Keratinocyte (primary cell): ENCODE measurements at regions not wholly inside any gene's neighbourhood (a gene's known extent, or its start where the extent isn't known, plus 50 kb on each side); places are given as distances from the start of the nearest gene placed in this dataset.

ENCODE experiments used
- DNase-seq: peaks from one replicate; pipeline ENCODE4 v3.0.0-alpha.2; 2011; ENCODE audit warnings: low read depth, missing footprints, low spot score
- FAIRE-seq: peaks from 2 replicates; lab custom pipeline; 2011; peaks lifted over from hg19 to GRCh38; lab: Jason Lieb, UNC
- H2AFZ ChIP-seq: 2 replicates; pipeline ENCODE4 v1.6.0; 2012; ENCODE audit warnings: low read length, control low read depth, inconsistent platforms; ENCODE audit not compliant: control insufficient read depth
- H3K27ac ChIP-seq: 2 replicates; pipeline ENCODE4 v1.5.1; 2011; ENCODE audit warnings: low read length; ENCODE audit not compliant: control insufficient read depth, insufficient read depth
- H3K27me3 ChIP-seq: 3 replicates; pipeline ENCODE4 v1.6.0; 2011; ENCODE audit warnings: low read length; ENCODE audit not compliant: control insufficient read depth, insufficient read depth; ENCODE audit errors: extremely low read depth
- H3K36me3 ChIP-seq, 2 experiments: 2 replicates in 1 of 2; 3 replicates in 1 of 2; pipeline ENCODE4 v1.5.1; 2011; ENCODE audit warnings: low read length in 2 of 2, mild to moderate bottlenecking in 1 of 2; ENCODE audit not compliant: control insufficient read depth in 2 of 2, insufficient read depth in 2 of 2; ENCODE audit errors: extremely low read depth in 1 of 2
- H3K4me1 ChIP-seq: 3 replicates; pipeline ENCODE4 v1.5.1; 2011; ENCODE audit warnings: low read length; ENCODE audit not compliant: control insufficient read depth, insufficient read depth; ENCODE audit errors: extremely low read depth
- H3K4me2 ChIP-seq: 3 replicates; pipeline ENCODE4 v1.6.0; 2011; ENCODE audit warnings: low read depth, low read length; ENCODE audit not compliant: control insufficient read depth, insufficient read depth; ENCODE audit errors: extremely low read depth
- H3K4me3 ChIP-seq, 3 experiments: fragments of 200-600 bp in 1 of 3; sonication (generic) in 1 of 3; 2 replicates in 2 of 3; 3 replicates in 1 of 3; pipeline ENCODE4 v1.5.1; 2011 to 2016; ENCODE audit warnings: low read length in 3 of 3, mild to moderate bottlenecking in 3 of 3, control low read depth in 2 of 3, inconsistent platforms in 1 of 3, low read depth in 1 of 3, mixed read lengths in 1 of 3, mixed run types in 1 of 3, moderate library complexity in 1 of 3; ENCODE audit not compliant: control insufficient read depth in 2 of 3, insufficient read depth in 2 of 3; ENCODE audit errors: extremely low read depth in 1 of 3
- H3K79me2 ChIP-seq: 2 replicates; pipeline ENCODE4 v1.6.0; 2012; ENCODE audit warnings: low read length; ENCODE audit not compliant: control insufficient read depth, insufficient read depth
- H3K9ac ChIP-seq: 3 replicates; pipeline ENCODE4 v1.6.0; 2011; ENCODE audit warnings: low read length; ENCODE audit not compliant: control insufficient read depth, insufficient read depth; ENCODE audit errors: extremely low read depth
- H3K9me1 ChIP-seq: 3 replicates; pipeline ENCODE4 v1.6.0; 2011; ENCODE audit warnings: low read length; ENCODE audit not compliant: control insufficient read depth, insufficient read depth; ENCODE audit errors: extremely low read depth
- H3K9me3 ChIP-seq: 2 replicates; pipeline ENCODE4 v1.5.1; 2012; ENCODE audit warnings: low read depth, low read length; ENCODE audit not compliant: control insufficient read depth
- H4K20me1 ChIP-seq: 3 replicates; pipeline ENCODE4 v1.6.0; 2011; ENCODE audit warnings: low read length; ENCODE audit not compliant: control insufficient read depth, insufficient read depth; ENCODE audit errors: extremely low read depth
- CTCF ChIP-seq, 3 experiments: IDR thresholded peaks in 1 of 3; conservative IDR thresholded peaks in 1 of 3; optimal IDR thresholded peaks in 1 of 3; 2 replicates in 2 of 3; 3 replicates in 1 of 3; pipeline versions ENCODE3 to v1.5.1; 2011; ENCODE audit warnings: low read length in 3 of 3, mild to moderate bottlenecking in 3 of 3, moderate library complexity in 2 of 3, control low read depth in 1 of 3, inconsistent platforms in 1 of 3; ENCODE audit not compliant: insufficient read depth in 2 of 3; ENCODE audit errors: extremely low read depth in 1 of 3
- EZH2 ChIP-seq: IDR thresholded peaks from one replicate; pipeline ENCODE4 v1.6.1; 2012; ENCODE audit warnings: inconsistent platforms, mild to moderate bottlenecking, low read length, moderate library complexity
- dilution Hi-C: fragments of 300-500 bp; cut with MboI; formaldehyde crosslinking; loops from one replicate; pipeline ENCODE4 v1.7.0; 2020; ENCODE audit warnings: low sequenced_read_pairs; ENCODE audit not compliant: extremely low pct_ligation_motif_present

- TF ChIP-seq CTCF (optimal IDR thresholded peaks at IDR 0.05 in 1 of 3, IDR thresholded peaks at IDR 0.05 in 1 of 3, conservative IDR thresholded peaks at IDR 0.05 in 1 of 3; ENCODE audit: extremely low read depth in 1 of 3, insufficient read depth in 2 of 3, low read length in 3 of 3) (no peak), EZH2 (no peak)
- Histone ChIP-seq H3K4me1 (no peaks in the 10 kb centered on the region), H4K20me1 (no peaks in the 10 kb centered on the region), H3K79me2 (no peaks in the 10 kb centered on the region), H3K27ac (no peak overlapping the region), H3K4me3 (no peak overlapping the region), H3K9ac (no peak overlapping the region), H3K9me3 (peaks cover 3% of the 10 kb centered on the region), H3K27me3 (no peaks in the 10 kb centered on the region), H3K4me2 (no peak overlapping the region), H2AFZ (no peak overlapping the region), H3K9me1 (no peaks in the 10 kb centered on the region), H3K36me3 (no peaks in the 10 kb centered on the region)
- dilution Hi-C loops = no loop called here
- DNase-seq (no peak), FAIRE-seq (no peak)
Observed at GRCh38 chr14:82060219-82060618, 526.6 kb upstream of the SEL1L start.

GRCh38 chr14:82067221-82067875 is 533.7 kb upstream of the SEL1L start:
- Histone ChIP-seq H3K9ac (no peak overlapping the region), H3K4me2 (no peak overlapping the region), H3K27ac (no peak overlapping the region), H3K9me3 (no peaks in the 10 kb centered on the region), H4K20me1 (no peaks in the 10 kb centered on the region), H3K36me3 (no peaks in the 10 kb centered on the region), H3K4me1 (no peaks in the 10 kb centered on the region), H3K27me3 (no peaks in the 10 kb centered on the region), H3K4me3 (no peak overlapping the region), H2AFZ (no peak overlapping the region), H3K79me2 (no peaks in the 10 kb centered on the region), H3K9me1 (no peaks in the 10 kb centered on the region)
- dilution Hi-C loops = no loop called here
- TF ChIP-seq EZH2 (no peak), CTCF (optimal IDR thresholded peaks at IDR 0.05 in 1 of 3, IDR thresholded peaks at IDR 0.05 in 1 of 3, conservative IDR thresholded peaks at IDR 0.05 in 1 of 3; ENCODE audit: extremely low read depth in 1 of 3, insufficient read depth in 2 of 3, low read length in 3 of 3) (no peak)
- DNase-seq (no peak), FAIRE-seq (no peak)
